ENCODE measurements at regions not wholly inside any gene's neighbourhood (a gene's known extent, or its start where the extent isn't known, plus 50 kb on each side); places are given as distances from the start of the nearest gene placed in this dataset.

- H3K4me3 ChIP-seq (ENCODE audit: low read depth in 1 of 2, low read length in 2 of 2): no peak overlapping the region
- no peaks in the 10 kb centered on the region for H3K27me3 ChIP-seq (ENCODE audit: insufficient read depth, low read length, poor library complexity)
- no peaks in the 10 kb centered on the region for H3K79me2 ChIP-seq (ENCODE audit: insufficient read depth, low read length)
- H3K4me2 ChIP-seq (ENCODE audit: insufficient read depth, low read length): no peak overlapping the region
- ATAC-seq (ENCODE audit: insufficient read depth, low read depth) (no peak), DNase-seq (no peak)
- peaks cover 4% of the 10 kb centered on the region; the same call in 1 of the 2 replicates for H3K36me3 ChIP-seq (ENCODE audit: insufficient read depth, low read length)
- H3K9ac ChIP-seq (ENCODE audit: low read depth, low read length): no peak overlapping the region
- no peaks in the 10 kb centered on the region for H4K20me1 ChIP-seq (ENCODE audit: insufficient read depth, low read length)
- H3K4me1 ChIP-seq (ENCODE audit: insufficient read depth, low read length): no peaks in the 10 kb centered on the region
- peaks cover 18% of the 10 kb centered on the region for H3K9me3 ChIP-seq (ENCODE audit: insufficient read depth, low read length, severe bottlenecking)
- TF ChIP-seq CTCF (IDR thresholded peaks at IDR 0.05; ENCODE audit: borderline replicate concordance, extremely low read depth, low read length, poor library complexity, severe bottlenecking): no peak
- TF ChIP-seq EZH2 (IDR thresholded peaks at IDR 0.05; ENCODE audit: borderline replicate concordance, low read depth, low read length, severe bottlenecking): no peak
- no peak overlapping the region for H2AFZ ChIP-seq (ENCODE audit: low read depth, low read length)
- no peak overlapping the region for H3K27ac ChIP-seq (ENCODE audit: low read length)
Measured at GRCh38 chr4:79257953-79258613, 67.8 kb downstream of the NAA11 start.

- peaks cover 18% of the 10 kb centered on the region for H3K9me3 ChIP-seq (ENCODE audit: insufficient read depth, low read length, severe bottlenecking)
- H3K4me1 ChIP-seq (ENCODE audit: insufficient read depth, low read length): no peaks in the 10 kb centered on the region
- no peaks in the 10 kb centered on the region for H3K27me3 ChIP-seq (ENCODE audit: insufficient read depth, low read length, poor library complexity)
- H3K4me2 ChIP-seq (ENCODE audit: insufficient read depth, low read length): no peak overlapping the region
- no peak overlapping the region for H3K9ac ChIP-seq (ENCODE audit: low read depth, low read length)
- H3K36me3 ChIP-seq (ENCODE audit: insufficient read depth, low read length): peaks cover 4% of the 10 kb centered on the region; the same call in 1 of the 2 replicates
- no peak for ATAC-seq (ENCODE audit: insufficient read depth, low read depth)
- H3K79me2 ChIP-seq (ENCODE audit: insufficient read depth, low read length): no peaks in the 10 kb centered on the region
- H2AFZ ChIP-seq (ENCODE audit: low read depth, low read length): no peak overlapping the region
- TF ChIP-seq EZH2 (IDR thresholded peaks at IDR 0.05; ENCODE audit: borderline replicate concordance, low read depth, low read length, severe bottlenecking) (no peak), CTCF (IDR thresholded peaks at IDR 0.05; ENCODE audit: borderline replicate concordance, extremely low read depth, low read length, poor library complexity, severe bottlenecking) (no peak)
- no peak for DNase-seq
- no peak overlapping the region for H3K27ac ChIP-seq (ENCODE audit: low read length)
- H4K20me1 ChIP-seq (ENCODE audit: insufficient read depth, low read length): no peaks in the 10 kb centered on the region
- no peak overlapping the region for H3K4me3 ChIP-seq (ENCODE audit: low read depth in 1 of 2, low read length in 2 of 2)
Measured at GRCh38 chr4:79255793-79256192, 70.1 kb downstream of the NAA11 start.

- H2AFZ ChIP-seq (ENCODE audit: low read depth, low read length): no peak overlapping the region
- H3K36me3 ChIP-seq (ENCODE audit: insufficient read depth, low read length): no peaks in the 10 kb centered on the region
- H3K4me3 ChIP-seq (ENCODE audit: low read depth in 1 of 2, low read length in 2 of 2): no peak overlapping the region
- no peak overlapping the region for H3K4me2 ChIP-seq (ENCODE audit: insufficient read depth, low read length)
- no peaks in the 10 kb centered on the region for H3K4me1 ChIP-seq (ENCODE audit: insufficient read depth, low read length)
- H3K79me2 ChIP-seq (ENCODE audit: insufficient read depth, low read length): no peaks in the 10 kb centered on the region
- TF ChIP-seq EZH2 (IDR thresholded peaks at IDR 0.05; ENCODE audit: borderline replicate concordance, low read depth, low read length, severe bottlenecking) (no peak), CTCF (IDR thresholded peaks at IDR 0.05; ENCODE audit: borderline replicate concordance, extremely low read depth, low read length, poor library complexity, severe bottlenecking) (no peak)
- no peak overlapping the region for H3K9ac ChIP-seq (ENCODE audit: low read depth, low read length)
- H3K9me3 ChIP-seq (ENCODE audit: insufficient read depth, low read length, severe bottlenecking): peaks cover 11% of the 10 kb centered on the region
- no peak overlapping the region for H3K27ac ChIP-seq (ENCODE audit: low read length)
- no peaks in the 10 kb centered on the region for H3K27me3 ChIP-seq (ENCODE audit: insufficient read depth, low read length, poor library complexity)
- no peaks in the 10 kb centered on the region for H4K20me1 ChIP-seq (ENCODE audit: insufficient read depth, low read length)
- DNase-seq: no peak
- ATAC-seq (ENCODE audit: insufficient read depth, low read depth): no peak
Measured at GRCh38 chr4:79253924-79254323, 71.9 kb downstream of the NAA11 start.

Data from DND-41 (cell line).